WTC11 (cell line): ENCODE measurements at regions not wholly inside any gene's neighbourhood (a gene's known extent, or its start where the extent isn't known, plus 50 kb on each side); places are given as distances from the start of the nearest gene placed in this dataset.

Experiments
- ATAC-seq: fragments of 200-7000 bp; cut with Tn5 transposase; 2 replicates; pipeline ENCODE4 v1.10.0; 2021; ENCODE audit warnings: mild to moderate bottlenecking, moderate library complexity
- CTCF ChIA-PET: fragments of 300-600 bp; sonication (Branson Sonifier 250); formaldehyde crosslinking; loops from one replicate; lab custom pipeline; 2021; ENCODE audit warnings: antibody characterized with exemption; lab: Charles Lee
- POLR2A ChIA-PET: fragments of 350-600 bp; sonication (Branson Sonifier 250); formaldehyde crosslinking; loops from one replicate; lab custom pipeline; 2021; ENCODE audit warnings: antibody characterized with exemption; lab: Charles Lee
- DNase-seq: peaks from one replicate; pipeline ENCODE4 v3.0.0; 2021; ENCODE audit warnings: low spot score
- H3K27ac Mint-ChIP-seq: 2 replicates; pipeline ENCODE4 v1.8.0; 2021; ENCODE audit warnings: mixed read lengths
- H3K27me3 Mint-ChIP-seq: 2 replicates; pipeline ENCODE4 v1.8.0; 2021; ENCODE audit warnings: low read depth, mild to moderate bottlenecking, moderate library complexity, mixed read lengths
- H3K36me3 Mint-ChIP-seq: 2 replicates; pipeline ENCODE4 v1.8.0; 2021; ENCODE audit warnings: mixed read lengths
- H3K4me1 Mint-ChIP-seq: 2 replicates; pipeline ENCODE4 v1.8.0; 2022; ENCODE audit warnings: mixed read lengths
- H3K4me3 Mint-ChIP-seq: 2 replicates; pipeline ENCODE4 v1.8.0; 2021; ENCODE audit warnings: mild to moderate bottlenecking, moderate library complexity, mixed read lengths
- H3K9me3 Mint-ChIP-seq: 2 replicates; pipeline ENCODE4 v1.8.0; 2021; ENCODE audit warnings: mixed read lengths
- AFF4 ChIP-seq: sonication (generic); formaldehyde crosslinking; IDR thresholded peaks from 2 replicates; pipeline ENCODE4 v1.8.1; 2023; ENCODE audit warnings: mild to moderate bottlenecking, missing genetic modification reagents, borderline replicate concordance
- ATF2 ChIP-seq: sonication (generic); formaldehyde crosslinking; IDR thresholded peaks from 2 replicates; pipeline ENCODE4 v1.8.1; 2022; ENCODE audit warnings: low read depth, missing genetic modification reagents, borderline replicate concordance
- ERG ChIP-seq: fragments of 250-450 bp; sonication (Bioruptor Pico); IDR thresholded peaks from 2 replicates; pipeline ENCODE4 v1.8.0; 2021; ENCODE audit warnings: mild to moderate bottlenecking
- FOXK1 ChIP-seq: sonication (generic); formaldehyde crosslinking; IDR thresholded peaks from 2 replicates; pipeline ENCODE4 v1.8.0; 2022; ENCODE audit warnings: mild to moderate bottlenecking, moderate library complexity, missing genetic modification reagents
- OVOL2 ChIP-seq: fragments of 250-450 bp; sonication (Bioruptor Pico); IDR thresholded peaks from 2 replicates; pipeline ENCODE4 v1.9.0; 2021; ENCODE audit warnings: mild to moderate bottlenecking, borderline replicate concordance
- SP1 ChIP-seq: sonication (generic); formaldehyde crosslinking; conservative IDR thresholded peaks from 2 replicates; pipeline ENCODE4 v1.8.1; 2022; ENCODE audit warnings: missing genetic modification reagents
- TEAD4 ChIP-seq: sonication (generic); formaldehyde crosslinking; IDR thresholded peaks from 2 replicates; pipeline ENCODE4 v1.8.0; 2022; ENCODE audit warnings: mild to moderate bottlenecking, missing genetic modification reagents
- TP53 ChIP-seq: sonication (generic); formaldehyde crosslinking; IDR thresholded peaks from 2 replicates; pipeline ENCODE4 v1.8.1; 2023; ENCODE audit warnings: mild to moderate bottlenecking, missing genetic modification reagents
- ZNF317 ChIP-seq: sonication (generic); formaldehyde crosslinking; IDR thresholded peaks from 2 replicates; pipeline ENCODE4 v1.8.1; 2023; ENCODE audit warnings: low read depth, mild to moderate bottlenecking, moderate library complexity, missing genetic modification reagents, borderline replicate concordance
- TF ChIP-seq, protein P1 (sequence below): sonication (generic); formaldehyde crosslinking; conservative IDR thresholded peaks from 2 replicates; pipeline ENCODE4 v1.8.1; 2022; ENCODE audit warnings: mild to moderate bottlenecking, missing genetic modification reagents
- TF ChIP-seq, protein P2 (sequence below): sonication (generic); formaldehyde crosslinking; conservative IDR thresholded peaks from 2 replicates; pipeline ENCODE4 v1.8.1; 2023; ENCODE audit warnings: mild to moderate bottlenecking, low read depth, missing genetic modification reagents, moderate library complexity

GRCh38 chrX:143568467-143568866 lies 51.2 kb upstream of the SPANXN3 start:
- H3K9me3 Mint-ChIP-seq: peaks cover 50% of the 10 kb centered on the region
- ATAC-seq (no peak), DNase-seq (no peak)
- H3K27ac Mint-ChIP-seq: no peak overlapping the region
- peaks cover 41% of the 10 kb centered on the region for H3K36me3 Mint-ChIP-seq
- no peaks in the 10 kb centered on the region for H3K4me1 Mint-ChIP-seq
- peaks cover 2% of the 10 kb centered on the region for H3K27me3 Mint-ChIP-seq
- ChIA-PET POLR2A (no interaction called here), CTCF (no interaction called here)
- TF ChIP-seq SP1 (no peak), AFF4 (CRISPR knock-in tag) (no peak), TEAD4 (CRISPR knock-in tag) (no peak), ZNF317 (CRISPR knock-in tag) (no peak), ATF2 (CRISPR knock-in tag) (no peak), ERG (CRISPR knock-in tag) (no peak), TP53 (CRISPR knock-in tag) (no peak), FOXK1 (CRISPR knock-in tag) (no peak), OVOL2 (CRISPR knock-in tag) (no peak)
- TF ChIP-seq, protein P1, sequence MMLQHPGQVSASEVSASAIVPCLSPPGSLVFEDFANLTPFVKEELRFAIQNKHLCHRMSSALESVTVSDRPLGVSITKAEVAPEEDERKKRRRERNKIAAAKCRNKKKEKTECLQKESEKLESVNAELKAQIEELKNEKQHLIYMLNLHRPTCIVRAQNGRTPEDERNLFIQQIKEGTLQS (CRISPR knock-in tag): no peak
- TF ChIP-seq, protein P2, sequence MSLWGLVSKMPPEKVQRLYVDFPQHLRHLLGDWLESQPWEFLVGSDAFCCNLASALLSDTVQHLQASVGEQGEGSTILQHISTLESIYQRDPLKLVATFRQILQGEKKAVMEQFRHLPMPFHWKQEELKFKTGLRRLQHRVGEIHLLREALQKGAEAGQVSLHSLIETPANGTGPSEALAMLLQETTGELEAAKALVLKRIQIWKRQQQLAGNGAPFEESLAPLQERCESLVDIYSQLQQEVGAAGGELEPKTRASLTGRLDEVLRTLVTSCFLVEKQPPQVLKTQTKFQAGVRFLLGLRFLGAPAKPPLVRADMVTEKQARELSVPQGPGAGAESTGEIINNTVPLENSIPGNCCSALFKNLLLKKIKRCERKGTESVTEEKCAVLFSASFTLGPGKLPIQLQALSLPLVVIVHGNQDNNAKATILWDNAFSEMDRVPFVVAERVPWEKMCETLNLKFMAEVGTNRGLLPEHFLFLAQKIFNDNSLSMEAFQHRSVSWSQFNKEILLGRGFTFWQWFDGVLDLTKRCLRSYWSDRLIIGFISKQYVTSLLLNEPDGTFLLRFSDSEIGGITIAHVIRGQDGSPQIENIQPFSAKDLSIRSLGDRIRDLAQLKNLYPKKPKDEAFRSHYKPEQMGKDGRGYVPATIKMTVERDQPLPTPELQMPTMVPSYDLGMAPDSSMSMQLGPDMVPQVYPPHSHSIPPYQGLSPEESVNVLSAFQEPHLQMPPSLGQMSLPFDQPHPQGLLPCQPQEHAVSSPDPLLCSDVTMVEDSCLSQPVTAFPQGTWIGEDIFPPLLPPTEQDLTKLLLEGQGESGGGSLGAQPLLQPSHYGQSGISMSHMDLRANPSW: no peak
- no peak overlapping the region for H3K4me3 Mint-ChIP-seq
